WTC11 (cell line): ENCODE measurements at regions not wholly inside any gene's neighbourhood (a gene's known extent, or its start where the extent isn't known, plus 50 kb on each side); places are given as distances from the start of the nearest gene placed in this dataset.

Experiments
- CTCF ChIP-seq: fragments of 200-600 bp; IDR thresholded peaks from 2 replicates; pipeline ENCODE4 v1.8.0; 2022; ENCODE audit warnings: antibody characterized with exemption
- E2F4 ChIP-seq: sonication (generic); formaldehyde crosslinking; IDR thresholded peaks from 2 replicates; pipeline ENCODE4 v1.8.1; 2022; ENCODE audit warnings: low read depth, mild to moderate bottlenecking, moderate library complexity, missing genetic modification reagents, borderline replicate concordance
- MAX ChIP-seq: sonication (generic); formaldehyde crosslinking; IDR thresholded peaks from 2 replicates; pipeline ENCODE4 v1.8.0; 2022; ENCODE audit warnings: mild to moderate bottlenecking, missing genetic modification reagents
- PREB ChIP-seq: sonication (generic); formaldehyde crosslinking; IDR thresholded peaks from 2 replicates; pipeline ENCODE4 v1.8.1; 2022; ENCODE audit warnings: mild to moderate bottlenecking, missing genetic modification reagents, moderate library complexity, borderline replicate concordance
- SMAD3 ChIP-seq: sonication (generic); formaldehyde crosslinking; IDR thresholded peaks from 2 replicates; pipeline ENCODE4 v1.8.0; 2022; ENCODE audit warnings: missing genetic modification reagents, mild to moderate bottlenecking, borderline replicate concordance

GRCh38 chrX:6693051-6693450, 158.1 kb upstream of the VCX3A start:
- TF ChIP-seq E2F4 (CRISPR knock-in tag) (no peak), CTCF (no peak), MAX (CRISPR knock-in tag) (no peak), PREB (CRISPR knock-in tag) (no peak), SMAD3 (CRISPR knock-in tag) (no peak)
